Chondrocyte (in vitro differentiated cells): ENCODE measurements at regions not wholly inside any gene's neighbourhood (a gene's known extent, or its start where the extent isn't known, plus 50 kb on each side); places are given as distances from the start of the nearest gene placed in this dataset.

Experiments used
- DNase-seq: peaks from one replicate; pipeline ENCODE4 v3.0.0; 2021; ENCODE audit warnings: mixed read lengths, low spot score
- H3K27ac Mint-ChIP-seq: one replicate; pipeline ENCODE4 v1.8.0; 2021; ENCODE audit warnings: mild to moderate bottlenecking, moderate library complexity, mixed read lengths; ENCODE audit not compliant: unreplicated experiment
- H3K27me3 Mint-ChIP-seq: 2 replicates; pipeline ENCODE4 v1.8.0; 2021; ENCODE audit warnings: low read depth, mixed read lengths
- H3K36me3 Mint-ChIP-seq: 2 replicates; pipeline ENCODE4 v1.8.0; 2021; ENCODE audit warnings: low read depth, mixed read lengths
- H3K4me1 Mint-ChIP-seq: 2 replicates; pipeline ENCODE4 v1.8.0; 2021; ENCODE audit warnings: low read depth, mild to moderate bottlenecking, mixed read lengths
- H3K4me3 Mint-ChIP-seq: one replicate; pipeline ENCODE4 v1.8.0; 2021; ENCODE audit warnings: mild to moderate bottlenecking, moderate library complexity, mixed read lengths; ENCODE audit not compliant: unreplicated experiment
- H3K9me3 Mint-ChIP-seq: 2 replicates; pipeline ENCODE4 v1.8.0; 2021; ENCODE audit warnings: low read depth, mixed read lengths
- CTCF ChIP-seq: fragments of 200-600 bp; sonication (generic); IDR thresholded peaks from 2 replicates; pipeline ENCODE4 v1.5.0; 2021; ENCODE audit warnings: antibody characterized with exemption, mild to moderate bottlenecking, moderate library complexity

- H3K36me3 Mint-ChIP-seq, result no peaks in the 10 kb centered on the region
- DNase-seq, result no peak
- H3K27me3 Mint-ChIP-seq, result no peaks in the 10 kb centered on the region
- H3K4me1 Mint-ChIP-seq, result peaks cover 43% of the 10 kb centered on the region
- no peak overlapping the region for H3K27ac Mint-ChIP-seq
- TF ChIP-seq CTCF, result no peak
- no peak overlapping the region for H3K4me3 Mint-ChIP-seq
- no peaks in the 10 kb centered on the region for H3K9me3 Mint-ChIP-seq
These were observed 57.6 kb upstream of the GRAMD2B start for GRCh38 chr5:126365446-126366198.

- H3K27ac Mint-ChIP-seq, result peak overlapping the region; percentile 14
- peaks cover 43% of the 10 kb centered on the region for H3K4me1 Mint-ChIP-seq
- no peaks in the 10 kb centered on the region for H3K9me3 Mint-ChIP-seq
- no peak overlapping the region for H3K4me3 Mint-ChIP-seq
- TF ChIP-seq CTCF, result no peak
- no peaks in the 10 kb centered on the region for H3K36me3 Mint-ChIP-seq
- no peaks in the 10 kb centered on the region for H3K27me3 Mint-ChIP-seq
- no peak for DNase-seq
These were observed 57.0 kb upstream of the GRAMD2B start for GRCh38 chr5:126366199-126366560.

- TF ChIP-seq CTCF, result no peak
- peaks cover 46% of the 10 kb centered on the region for H3K4me1 Mint-ChIP-seq
- no peaks in the 10 kb centered on the region for H3K9me3 Mint-ChIP-seq
- no peak for DNase-seq
- no peak overlapping the region for H3K27ac Mint-ChIP-seq
- no peaks in the 10 kb centered on the region for H3K27me3 Mint-ChIP-seq
- no peaks in the 10 kb centered on the region for H3K36me3 Mint-ChIP-seq
- no peak overlapping the region for H3K4me3 Mint-ChIP-seq
These were observed 54.9 kb upstream of the GRAMD2B start for GRCh38 chr5:126368239-126368812.

DNA sequence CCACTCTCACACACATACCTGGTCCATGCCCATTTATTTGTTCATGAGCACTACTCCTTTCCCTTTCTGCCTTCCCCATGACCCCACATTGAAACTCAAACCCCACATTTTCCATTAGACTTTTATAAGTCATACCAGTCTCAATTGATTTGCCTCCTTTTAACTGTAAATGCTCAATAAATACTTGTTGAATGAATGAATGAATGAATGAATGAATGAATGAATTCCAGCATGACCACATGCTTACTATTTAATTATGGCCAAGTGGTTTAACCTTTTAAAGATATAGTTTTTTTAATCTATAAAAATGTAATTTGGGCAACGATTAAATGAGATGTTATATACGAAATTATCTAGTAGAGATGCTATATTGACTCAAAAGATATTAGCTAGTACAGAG, 54.1 kb upstream of the GRAMD2B start:
- peaks cover 47% of the 10 kb centered on the region for H3K4me1 Mint-ChIP-seq
- no peak for DNase-seq
- H3K27me3 Mint-ChIP-seq, result no peaks in the 10 kb centered on the region
- H3K9me3 Mint-ChIP-seq, result no peaks in the 10 kb centered on the region
- no peaks in the 10 kb centered on the region for H3K36me3 Mint-ChIP-seq
- no peak overlapping the region for H3K27ac Mint-ChIP-seq
- H3K4me3 Mint-ChIP-seq, result no peak overlapping the region
- TF ChIP-seq CTCF, result no peak

DNA sequence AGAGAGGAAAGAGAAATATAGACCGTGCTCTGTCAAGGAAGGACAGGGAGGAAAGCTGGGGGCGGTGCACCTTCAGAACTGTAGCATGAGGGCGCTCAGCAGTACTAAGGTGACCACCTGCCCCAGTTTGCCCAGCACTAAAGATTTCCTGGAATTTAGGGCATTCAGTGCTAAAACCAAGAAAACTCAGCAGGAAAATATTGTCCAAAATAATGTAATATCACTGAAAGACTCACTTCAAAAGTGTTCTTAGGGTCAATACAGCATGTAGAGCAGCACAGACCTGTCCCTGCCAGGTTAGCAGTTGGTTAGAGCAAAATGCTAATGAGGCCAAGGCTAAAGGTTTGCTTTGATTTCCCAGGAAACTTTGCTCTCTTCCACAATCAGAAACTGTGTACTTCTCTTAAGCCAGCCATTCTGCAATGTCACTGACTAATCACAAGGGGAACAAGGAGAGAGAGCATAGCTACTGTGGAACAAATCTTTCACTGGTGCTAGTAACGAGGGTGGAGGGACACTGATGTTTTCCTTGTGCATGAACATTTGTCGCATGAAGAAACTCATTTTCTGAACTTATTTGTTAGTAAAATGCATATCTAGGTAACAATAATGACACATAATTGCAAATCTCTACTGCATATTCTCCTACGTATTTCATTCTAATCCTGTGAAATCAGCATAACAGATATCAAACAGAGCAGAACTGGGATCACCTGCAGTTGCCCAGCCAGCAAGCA, 53.0 kb upstream of the GRAMD2B start:
- H3K36me3 Mint-ChIP-seq, result no peaks in the 10 kb centered on the region
- no peak for DNase-seq
- H3K4me3 Mint-ChIP-seq, result no peak overlapping the region
- H3K27me3 Mint-ChIP-seq, result no peaks in the 10 kb centered on the region
- H3K27ac Mint-ChIP-seq, result peak overlapping the region; percentile 62
- peak; percentile 56 for TF ChIP-seq CTCF
- no peaks in the 10 kb centered on the region for H3K9me3 Mint-ChIP-seq
- peaks cover 42% of the 10 kb centered on the region for H3K4me1 Mint-ChIP-seq
